ENCODE measurements at regions not wholly inside any gene's neighbourhood (a gene's known extent, or its start where the extent isn't known, plus 50 kb on each side); places are given as distances from the start of the nearest gene placed in this dataset.
A peak's percentile ranks its signal among the peaks of the same experiment; 100 is the strongest.

- no peak overlapping the region for H3K9ac ChIP-seq (ENCODE audit: insufficient read depth, low read depth, low read length)
- H3K27me3 ChIP-seq (ENCODE audit: control insufficient read depth in 1 of 2, insufficient read depth in 2 of 2, low read length in 2 of 2) = peaks cover 2 to 4% of the 10 kb centered on the region in 2 experiments; a peak in 2 of 5 replicates
- peak; percentile 80 for ATAC-seq
- DNase-seq (ENCODE audit: low spot score) = no peak
- H3K79me2 ChIP-seq (ENCODE audit: insufficient read depth, low read length) = no peaks in the 10 kb centered on the region
- in situ Hi-C loops (cut with HindIII; ENCODE audit: extremely low pct_ligation_motif_present, low pct_unique_long_range_greater_than_20kb) = no loop called here
- no peak for TF ChIP-seq ZKSCAN8 (CRISPR knock-in tag; IDR thresholded peaks at IDR 0.05; ENCODE audit: borderline replicate concordance)
- TF ChIP-seq CCAR2 (optimal IDR thresholded peaks at IDR 0.05; ENCODE audit: low read depth, low read length) = no peak
- no peak overlapping the region for H2AFZ ChIP-seq (ENCODE audit: low read length)
- 0% methylated on average over 4 of the region's 4 CpGs for whole genome bisulfite sequencing (ENCODE audit: low lambda C conversion rate)
- H3K9me3 ChIP-seq (ENCODE audit: low read length) = no peaks in the 10 kb centered on the region
- intact Hi-C loops (cut with micrococcal nuclease; ENCODE audit: unreplicated experiment) = no loop called here
- H3K4me3 ChIP-seq (replicated peaks in 1 of 3; ENCODE audit: insufficient read depth in 1 of 3, low read depth in 2 of 3, low read length in 3 of 3) = no peak overlapping the region
- FAIRE-seq = no peak
- no TSS peak for BruUV-seq (replicated peaks)
- H3K4me2 ChIP-seq (ENCODE audit: low read depth, low read length) = no peak overlapping the region
- H3K36me3 ChIP-seq (replicated peaks in 1 of 2; ENCODE audit: control insufficient read depth in 1 of 2, insufficient read depth in 2 of 2, low read length in 2 of 2) = no peaks in the 10 kb centered on the region
- ChIA-PET CTCF (ENCODE audit: low intra/inter-chr PET ratio, low total read pairs) (no interaction called here), POLR2A (no interaction called here)
- no peak overlapping the region for H3K27ac ChIP-seq (ENCODE audit: extremely low read length, insufficient read depth, low read length)
- no peaks in the 10 kb centered on the region for H4K20me1 ChIP-seq (ENCODE audit: insufficient read depth, low read length)
- H3K4me1 ChIP-seq (ENCODE audit: insufficient read depth, low read length) = no peaks in the 10 kb centered on the region
These were observed 171.8 kb upstream of the IVNS1ABP start for GRCh38 chr1:185488808-185489207.

GRCh38 chr1:185487936-185488335 lies 170.9 kb upstream of the IVNS1ABP start:
- Histone ChIP-seq H3K9ac (ENCODE audit: insufficient read depth, low read depth, low read length) (no peak overlapping the region), H3K4me2 (ENCODE audit: low read depth, low read length) (no peak overlapping the region), H2AFZ (ENCODE audit: low read length) (no peak overlapping the region), H3K36me3 (replicated peaks in 1 of 2; ENCODE audit: control insufficient read depth in 1 of 2, insufficient read depth in 2 of 2, low read length in 2 of 2) (no peaks in the 10 kb centered on the region), H3K27ac (ENCODE audit: extremely low read length, insufficient read depth, low read length) (no peak overlapping the region), H4K20me1 (ENCODE audit: insufficient read depth, low read length) (no peaks in the 10 kb centered on the region), H3K4me1 (ENCODE audit: insufficient read depth, low read length) (no peaks in the 10 kb centered on the region), H3K27me3 (ENCODE audit: control insufficient read depth in 1 of 2, insufficient read depth in 2 of 2, low read length in 2 of 2) (peaks cover 2 to 4% of the 10 kb centered on the region in 2 experiments; a peak in 2 of 5 replicates), H3K79me2 (ENCODE audit: insufficient read depth, low read length) (no peaks in the 10 kb centered on the region), H3K4me3 (replicated peaks in 1 of 3; ENCODE audit: insufficient read depth in 1 of 3, low read depth in 2 of 3, low read length in 3 of 3) (no peak overlapping the region), H3K9me3 (ENCODE audit: low read length) (no peaks in the 10 kb centered on the region)
- no peak for FAIRE-seq
- ChIA-PET POLR2A (no interaction called here), CTCF (ENCODE audit: low intra/inter-chr PET ratio, low total read pairs) (no interaction called here)
- in situ Hi-C loops (cut with HindIII; ENCODE audit: extremely low pct_ligation_motif_present, low pct_unique_long_range_greater_than_20kb) = no loop called here
- WGBS (ENCODE audit: low lambda C conversion rate) = 21% methylated on average over 2 of the region's 2 CpGs
- intact Hi-C loops (cut with micrococcal nuclease; ENCODE audit: unreplicated experiment) = no loop called here
- DNase-seq (ENCODE audit: low spot score) = no peak
- no peak for ATAC-seq
- no TSS peak for BruUV-seq (replicated peaks)
- TF ChIP-seq, protein P1, sequence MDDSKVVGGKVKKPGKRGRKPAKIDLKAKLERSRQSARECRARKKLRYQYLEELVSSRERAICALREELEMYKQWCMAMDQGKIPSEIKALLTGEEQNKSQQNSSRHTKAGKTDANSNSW (CRISPR knock-in tag; IDR thresholded peaks at IDR 0.05; ENCODE audit: borderline replicate concordance) = no peak
- TF ChIP-seq CENPT (CRISPR knock-in tag; IDR thresholded peaks at IDR 0.05; ENCODE audit: low read depth) = no peak
